HG02642 (cell line): ENCODE measurements at regions not wholly inside any gene's neighbourhood (a gene's known extent, or its start where the extent isn't known, plus 50 kb on each side); places are given as distances from the start of the nearest gene placed in this dataset.
"Not testable (repeated sequence)": the region's sequence is repeated elsewhere in the genome, so short reads cannot be mapped to it uniquely, and the experiment has no call there.

ENCODE experiments used
- ATAC-seq: cut with Tn5 transposase; IDR thresholded peaks from one replicate; pipeline ENCODE4 v1.9.1; 2021; ENCODE audit warnings: mild to moderate bottlenecking; ENCODE audit not compliant: unreplicated experiment, poor library complexity

DNA sequence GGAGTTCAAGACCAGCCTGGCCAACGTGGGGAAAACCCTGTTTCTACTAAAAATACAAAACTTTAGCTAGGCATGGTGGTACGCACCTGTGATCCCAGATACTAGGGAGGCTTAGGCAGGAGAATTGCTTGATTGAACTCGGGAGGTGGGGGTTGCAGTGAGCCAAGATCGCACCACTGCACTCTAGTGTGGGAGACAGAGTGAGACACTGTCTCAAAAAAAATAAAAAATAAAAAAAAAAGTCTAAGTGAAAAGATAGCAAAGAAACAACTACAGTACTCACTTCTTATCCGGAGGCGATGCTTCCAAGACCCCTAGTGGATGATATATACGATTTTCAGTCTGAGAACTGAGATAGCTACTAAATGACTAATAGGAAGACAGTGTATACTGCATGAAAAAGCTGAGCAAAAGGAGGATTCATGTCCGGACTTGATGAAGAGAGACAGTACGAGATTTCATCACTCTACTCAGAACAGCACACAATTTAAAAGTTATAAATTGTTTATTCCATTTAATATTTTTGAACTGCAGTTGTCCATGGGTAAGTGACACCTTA is 138.7 kb upstream of the GOLGA6L6 start:
- not testable (repeated sequence) for ATAC-seq

GRCh38 chr15:20672470-20672869 is 130.9 kb upstream of the GOLGA6L6 start:
- no peak for ATAC-seq

- ATAC-seq, result no peak
Measured at GRCh38 chr15:20671675-20672074, 130.1 kb upstream of the GOLGA6L6 start.

DNA sequence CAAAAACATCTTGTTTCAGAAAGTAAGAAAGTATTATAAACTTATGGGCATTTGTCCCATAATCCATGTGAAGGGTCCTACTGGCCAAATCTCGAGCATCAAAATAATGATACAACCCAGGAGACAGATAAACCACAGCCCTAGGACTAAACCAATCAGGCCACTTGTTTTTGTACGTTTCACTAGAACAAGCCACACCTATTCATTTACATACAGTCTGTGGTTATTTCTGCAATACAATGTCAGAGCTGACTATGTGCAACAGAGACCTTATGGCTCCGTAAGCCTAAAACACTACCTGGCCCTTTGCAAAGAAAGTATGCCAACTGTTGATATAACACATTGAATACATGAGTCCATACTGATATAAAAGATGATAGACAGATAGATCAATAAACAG is 124.8 kb upstream of the GOLGA6L6 start:
- not testable (repeated sequence) for ATAC-seq

- no peak for ATAC-seq
Measured at GRCh38 chr15:20665653-20666052, 124.1 kb upstream of the GOLGA6L6 start.

GRCh38 chr15:20659265-20659664 is 117.7 kb upstream of the GOLGA6L6 start:
- ATAC-seq, result no peak

DNA sequence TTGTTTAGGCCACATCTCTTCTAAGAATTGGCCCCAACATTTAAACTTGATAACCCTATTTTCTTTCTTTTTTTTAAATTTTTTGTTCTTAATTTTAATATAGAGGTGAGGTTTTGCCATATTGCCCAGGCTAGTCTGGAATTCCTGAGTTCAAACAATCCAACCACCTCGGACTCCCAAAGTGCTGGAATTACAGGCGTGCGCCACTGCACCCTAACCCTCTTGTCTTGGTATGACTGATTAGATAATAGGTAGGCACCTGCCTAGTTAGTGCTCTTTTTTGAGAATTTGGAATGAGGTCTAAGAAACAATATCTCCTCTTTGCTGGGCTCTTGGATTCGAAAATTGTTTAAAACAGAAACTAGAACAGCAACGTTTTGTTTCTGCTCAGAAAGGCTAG is 116.4 kb upstream of the GOLGA6L6 start:
- no peak for ATAC-seq

GRCh38 chr15:20657084-20657483 is 115.5 kb upstream of the GOLGA6L6 start:
- no peak for ATAC-seq

GRCh38 chr15:20652914-20653313 is 111.3 kb upstream of the GOLGA6L6 start:
- no peak for ATAC-seq

- ATAC-seq, result not testable (repeated sequence)
Measured at GRCh38 chr15:20648402-20648975, 106.9 kb upstream of the GOLGA6L6 start.

- ATAC-seq, result peak; percentile 19
Measured at GRCh38 chr15:20646529-20647142, 105.0 kb upstream of the GOLGA6L6 start.

DNA sequence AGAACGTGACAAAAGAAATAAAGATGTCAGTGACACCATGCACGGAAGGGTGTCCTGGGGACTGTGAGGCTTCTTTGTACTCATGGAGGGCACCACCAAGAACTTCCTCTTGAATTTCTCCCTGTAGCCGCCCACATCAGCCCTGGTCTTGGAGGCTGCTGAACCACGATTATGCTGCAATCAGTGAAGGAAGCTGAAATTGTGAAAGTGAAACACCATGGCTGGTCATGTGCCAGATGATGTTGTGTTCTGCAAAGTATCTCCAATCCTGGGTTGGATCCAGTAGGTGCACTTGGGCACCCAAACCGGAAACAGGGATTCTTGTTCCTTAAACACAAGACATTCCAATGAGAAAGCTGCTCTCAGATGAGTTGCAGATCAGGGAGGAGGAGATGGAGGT is 104.4 kb upstream of the GOLGA6L6 start:
- peak; percentile 46 for ATAC-seq

DNA sequence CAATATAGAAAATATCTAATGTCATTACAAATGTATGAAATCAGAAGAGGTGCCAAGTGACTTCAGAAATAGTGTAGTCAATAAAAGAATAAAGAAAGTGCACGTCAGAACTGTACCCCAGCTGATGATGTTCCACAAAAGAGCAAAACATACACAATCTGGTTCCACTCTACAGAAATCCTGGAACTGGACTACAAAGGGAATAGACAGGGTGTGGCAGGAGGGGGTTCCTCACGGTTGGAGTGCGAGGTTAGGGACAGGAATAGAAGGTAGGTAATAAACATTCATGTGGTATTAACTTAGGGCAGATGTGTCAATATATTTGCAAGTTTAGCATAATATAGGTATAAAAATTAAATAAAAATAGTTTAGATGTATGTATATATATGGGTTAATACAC is 103.3 kb upstream of the GOLGA6L6 start:
- no peak for ATAC-seq

- no peak for ATAC-seq
Measured at GRCh38 chr15:20643829-20644425, 102.3 kb upstream of the GOLGA6L6 start.

DNA sequence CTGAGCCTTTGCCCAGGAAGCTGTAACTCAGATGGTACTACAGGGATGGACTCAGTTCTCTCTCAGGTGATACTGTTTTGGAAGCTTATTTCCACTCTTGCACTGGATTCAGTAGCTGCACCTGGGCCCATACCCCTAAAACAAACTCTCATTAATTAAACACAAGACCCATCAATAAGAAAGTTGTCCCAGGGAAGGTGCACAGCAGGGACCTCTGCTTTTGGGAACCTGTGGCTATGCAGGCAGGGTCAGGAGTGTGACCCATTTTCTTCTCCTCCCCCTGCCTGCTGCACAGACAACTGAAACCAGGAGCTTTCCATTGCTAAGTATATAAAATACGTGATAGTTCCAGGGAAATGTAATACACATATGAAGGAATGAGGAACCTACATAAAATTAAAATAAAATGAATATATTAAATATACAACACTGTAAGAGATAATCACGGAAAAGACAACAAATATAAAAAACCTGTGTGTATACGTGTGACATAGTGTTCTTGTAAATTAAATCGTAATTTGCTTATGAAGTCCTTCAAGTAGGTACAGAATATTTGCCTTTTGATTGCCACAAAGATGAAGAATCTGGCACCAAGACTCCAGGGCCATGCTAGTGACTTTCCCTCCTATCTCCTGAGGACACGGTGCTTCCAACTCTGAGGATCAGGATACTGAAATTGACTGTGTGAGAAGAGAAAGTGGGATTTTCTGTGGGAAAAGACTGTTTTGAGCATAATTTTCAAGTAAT is 101.6 kb upstream of the GOLGA6L6 start:
- ATAC-seq, result no peak

- no peak for ATAC-seq
Measured at GRCh38 chr15:20642054-20642767, 100.6 kb upstream of the GOLGA6L6 start.

DNA sequence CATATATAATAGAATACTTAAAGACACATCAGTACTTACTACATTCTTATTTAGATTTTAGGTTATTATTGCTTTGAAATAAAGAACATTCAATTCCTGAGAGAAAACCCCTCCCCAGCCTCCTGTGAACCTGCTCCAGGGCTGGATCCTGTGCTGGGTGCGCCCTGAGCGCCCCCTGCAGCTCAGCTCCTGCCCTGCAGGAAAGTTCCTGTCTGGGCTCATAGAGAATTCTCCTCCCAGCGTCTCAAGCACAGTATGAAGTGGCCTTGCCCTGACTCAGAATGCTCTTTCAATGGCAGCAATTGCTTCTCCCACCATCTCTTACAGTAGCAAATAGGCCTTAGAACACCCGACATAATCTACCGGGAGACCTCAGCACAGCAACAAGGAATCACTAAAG is 98.8 kb upstream of the GOLGA6L6 start:
- ATAC-seq, result peak; percentile 65

GRCh38 chr15:20639224-20639623 is 97.6 kb upstream of the GOLGA6L6 start:
- ATAC-seq, result not testable (repeated sequence)

DNA sequence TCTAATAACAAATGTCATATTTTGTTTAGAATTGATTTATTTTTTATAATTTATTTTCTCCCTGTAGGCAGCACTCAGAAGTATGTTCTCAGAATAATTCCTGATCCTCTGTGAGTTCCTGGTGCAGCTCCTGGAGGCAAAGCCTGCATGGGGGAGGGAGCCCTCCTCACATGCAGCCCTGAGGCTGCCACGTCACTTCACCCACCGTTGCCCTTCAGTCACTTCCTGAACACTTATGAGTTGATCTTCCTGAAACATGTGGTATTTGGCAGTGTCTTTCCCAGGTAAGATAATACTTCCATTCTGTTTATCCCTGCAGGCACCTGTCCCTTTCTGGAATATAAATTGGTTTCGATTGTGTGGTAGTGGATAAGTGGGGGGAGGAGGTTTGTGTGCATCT is 95.9 kb upstream of the GOLGA6L6 start:
- not testable (repeated sequence) for ATAC-seq

DNA sequence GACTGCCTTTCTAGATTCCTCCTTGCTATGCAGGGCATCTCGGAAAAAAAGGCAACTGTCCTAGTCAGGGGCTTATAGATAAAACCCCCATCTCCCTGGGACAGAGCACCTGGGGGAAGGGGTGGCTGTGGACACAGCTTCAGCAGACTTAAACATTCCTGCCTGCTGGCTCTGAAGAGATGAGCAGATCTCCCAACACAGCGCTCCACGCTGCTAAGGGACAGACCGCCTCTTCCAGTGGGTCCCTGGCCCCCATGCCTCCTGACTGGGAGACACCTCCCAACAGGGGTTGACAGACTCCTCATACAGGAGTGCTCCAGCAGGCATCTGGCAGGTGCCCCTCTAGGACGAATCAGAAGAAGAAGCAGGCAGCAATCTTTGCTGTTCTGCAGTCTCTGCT is 87.9 kb upstream of the GOLGA6L6 start:
- not testable (repeated sequence) for ATAC-seq
